ENCODE measurements at regions not wholly inside any gene's neighbourhood (a gene's known extent, or its start where the extent isn't known, plus 50 kb on each side); places are given as distances from the start of the nearest gene placed in this dataset.

DNA sequence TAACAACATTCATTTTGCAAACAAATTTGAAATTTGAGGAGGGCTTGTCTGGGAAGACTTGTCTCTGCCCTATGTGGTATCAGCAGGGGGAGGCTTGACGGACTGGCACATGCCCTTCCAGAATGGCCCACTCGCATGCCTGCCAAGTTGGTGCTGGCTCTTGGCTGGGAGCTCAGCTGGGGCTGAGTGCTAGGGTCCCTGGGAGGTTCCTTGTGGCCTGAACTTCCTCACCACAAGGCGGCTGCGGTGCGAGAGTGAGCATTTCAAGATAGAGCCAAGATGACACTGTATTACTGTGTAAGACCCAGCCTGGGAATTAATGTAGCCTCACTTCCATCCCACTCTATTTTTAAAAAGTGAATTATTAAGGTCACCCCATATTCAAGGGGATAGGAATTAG, 271.6 kb upstream of the PLEKHG7 start:
- TF ChIP-seq POLR2AphosphoS5 (IDR thresholded peaks at IDR 0.05; ENCODE audit: low read depth, low read length) (no peak), POLR2A (IDR thresholded peaks at IDR 0.05; ENCODE audit: low read depth, low read length) (no peak), TAF1 (IDR thresholded peaks at IDR 0.05; ENCODE audit: borderline replicate concordance, low read depth, low read length) (no peak)
